GM12875 (cell line): ENCODE measurements at regions not wholly inside any gene's neighbourhood (a gene's known extent, or its start where the extent isn't known, plus 50 kb on each side); places are given as distances from the start of the nearest gene placed in this dataset.
"Not testable (repeated sequence)": the region's sequence is repeated elsewhere in the genome, so short reads cannot be mapped to it uniquely, and the experiment has no call there.

Experiments
- H3K4me3 ChIP-seq: one replicate; pipeline ENCODE4 v1.5.1; 2011; ENCODE audit warnings: low read depth, low read length, control low read depth
- CTCF ChIP-seq: IDR thresholded peaks from 2 replicates; pipeline ENCODE4 v1.5.1; 2011; ENCODE audit warnings: low read depth, mild to moderate bottlenecking, control low read depth, inconsistent platforms, low read length, moderate library complexity, borderline replicate concordance; ENCODE audit not compliant: insufficient read depth

GRCh38 chr6:101163611-101164010, 229.9 kb upstream of the GRIK2 start:
- no peak for TF ChIP-seq CTCF
- H3K4me3 ChIP-seq, result no peak overlapping the region

- TF ChIP-seq CTCF, result no peak
- H3K4me3 ChIP-seq, result no peak overlapping the region
Measured at GRCh38 chr6:101167638-101168037, 225.9 kb upstream of the GRIK2 start.

DNA sequence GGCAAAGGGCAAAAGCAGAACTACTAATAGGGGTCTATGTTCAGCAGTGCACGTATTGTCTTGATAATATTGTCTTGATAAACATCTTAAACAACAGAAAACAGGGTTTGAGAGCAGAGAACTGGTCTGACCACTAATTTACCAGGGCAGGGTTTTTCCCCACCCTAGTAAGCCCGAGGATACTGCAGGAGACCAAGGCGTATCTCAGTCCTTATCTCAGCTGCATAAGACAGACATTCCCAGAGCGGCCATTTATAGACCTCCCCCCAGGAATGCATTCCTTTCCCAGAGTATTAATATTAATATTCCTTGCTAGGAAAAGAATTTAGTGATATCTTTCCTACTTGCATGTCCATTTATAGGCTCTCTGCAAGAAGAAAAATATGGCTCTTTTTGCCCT, 222.5 kb upstream of the GRIK2 start:
- not testable (repeated sequence) for H3K4me3 ChIP-seq

DNA sequence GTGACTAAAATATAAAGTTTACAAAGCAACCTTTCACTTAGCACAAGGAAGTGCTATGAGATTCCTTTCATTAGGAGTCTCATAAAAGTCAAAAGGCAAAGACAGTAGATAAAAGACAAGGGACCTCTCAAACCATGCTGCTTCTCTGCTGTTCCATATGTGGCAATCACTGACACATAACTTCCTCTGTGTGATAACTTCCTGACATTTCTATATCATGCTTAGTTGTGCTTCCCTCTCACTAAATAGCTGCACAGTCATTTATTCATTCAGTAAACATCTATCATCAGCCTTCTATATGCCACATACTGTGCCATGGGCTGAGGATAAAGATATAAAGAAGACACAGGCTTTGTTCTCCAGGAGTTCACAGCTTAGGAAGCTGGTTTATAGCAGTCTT, 214.8 kb upstream of the GRIK2 start:
- no peak overlapping the region for H3K4me3 ChIP-seq
- no peak for TF ChIP-seq CTCF

- TF ChIP-seq CTCF, result no peak
- H3K4me3 ChIP-seq, result no peak overlapping the region
Measured at GRCh38 chr6:101181006-101181405, 212.5 kb upstream of the GRIK2 start.

- H3K4me3 ChIP-seq, result not testable (repeated sequence)
Measured at GRCh38 chr6:101188285-101188798, 205.2 kb upstream of the GRIK2 start.

- no peak overlapping the region for H3K4me3 ChIP-seq
- no peak for TF ChIP-seq CTCF
Measured at GRCh38 chr6:101195588-101195987, 197.9 kb upstream of the GRIK2 start.

- no peak overlapping the region for H3K4me3 ChIP-seq
- TF ChIP-seq CTCF, result no peak
Measured at GRCh38 chr6:101199441-101199840, 194.1 kb upstream of the GRIK2 start.
